Activated CD8-positive, alpha-beta memory T cell treated with anti-CD3 and anti-CD28 coated beads, Interleukin-2, amount 50 U/mL, for 24 hours (primary cell): ENCODE measurements at regions not wholly inside any gene's neighbourhood (a gene's known extent, or its start where the extent isn't known, plus 50 kb on each side); places are given as distances from the start of the nearest gene placed in this dataset.

Source experiments
- DNase-seq: peaks from one replicate; pipeline ENCODE4 v3.0.0-alpha.2; 2020; ENCODE audit errors: extremely low read depth

- DNase-seq, result no peak
These were observed 1114.1 kb downstream of the BRD1 start for GRCh38 chr22:48713272-48714205.

GRCh38 chr22:48712558-48713271 lies 1115.0 kb downstream of the BRD1 start:
- DNase-seq, result no peak

GRCh38 chr22:48711669-48712068 lies 1116.0 kb downstream of the BRD1 start:
- DNase-seq, result no peak

GRCh38 chr22:48711031-48711431 lies 1116.6 kb downstream of the BRD1 start:
- DNase-seq, result no peak

- DNase-seq, result no peak
These were observed 1117.3 kb downstream of the BRD1 start for GRCh38 chr22:48710410-48710809.

- DNase-seq, result no peak
These were observed 1117.7 kb downstream of the BRD1 start for GRCh38 chr22:48709976-48710375.

- no peak for DNase-seq
These were observed 1118.2 kb downstream of the BRD1 start for GRCh38 chr22:48709453-48709852.

- no peak for DNase-seq
These were observed 1119.0 kb downstream of the BRD1 start for GRCh38 chr22:48708558-48709245.

GRCh38 chr22:48707763-48708557 lies 1119.7 kb downstream of the BRD1 start:
- no peak for DNase-seq

GRCh38 chr22:48706934-48707762 lies 1120.5 kb downstream of the BRD1 start:
- no peak for DNase-seq

GRCh38 chr22:48705917-48706605 lies 1121.6 kb downstream of the BRD1 start:
- no peak for DNase-seq

GRCh38 chr22:48705159-48705916 lies 1122.3 kb downstream of the BRD1 start:
- DNase-seq, result no peak

- DNase-seq, result no peak
These were observed 1123.3 kb downstream of the BRD1 start for GRCh38 chr22:48704335-48704734.

GRCh38 chr22:48703265-48703941 lies 1124.3 kb downstream of the BRD1 start:
- no peak for DNase-seq

GRCh38 chr22:48702573-48703264 lies 1125.0 kb downstream of the BRD1 start:
- DNase-seq, result no peak

- no peak for DNase-seq
These were observed 1126.2 kb downstream of the BRD1 start for GRCh38 chr22:48701296-48702030.

GRCh38 chr22:48700566-48701295 lies 1126.9 kb downstream of the BRD1 start:
- DNase-seq, result no peak
